H9 (cell line): ENCODE measurements at regions not wholly inside any gene's neighbourhood (a gene's known extent, or its start where the extent isn't known, plus 50 kb on each side); places are given as distances from the start of the nearest gene placed in this dataset.
A peak's percentile ranks its signal among the peaks of the same experiment; 100 is the strongest.

Experiments
- DNase-seq: peaks from one replicate; pipeline ENCODE4 v3.0.0-alpha.2; 2017
- H2AFZ ChIP-seq: one replicate; pipeline ENCODE4 v1.6.1; 2013; ENCODE audit warnings: mild to moderate bottlenecking, low read length, control low read depth, moderate library complexity
- H2AK5ac ChIP-seq: 2 replicates; pipeline ENCODE4 v1.6.1; 2013; ENCODE audit warnings: low read length, control low read depth, mixed read lengths; ENCODE audit not compliant: insufficient read length
- H2BK120ac ChIP-seq: one replicate; pipeline ENCODE4 v1.6.1; 2013; ENCODE audit warnings: low read depth, mild to moderate bottlenecking, low read length, control low read depth, inconsistent platforms; ENCODE audit not compliant: poor library complexity, severe bottlenecking
- H2BK12ac ChIP-seq: 2 replicates; pipeline ENCODE4 v1.6.1; 2013; ENCODE audit warnings: low read length, control low read depth, mixed read lengths, low read depth; ENCODE audit not compliant: insufficient read length
- H2BK15ac ChIP-seq: 2 replicates; pipeline ENCODE4 v1.6.1; 2013; ENCODE audit warnings: low read depth, low read length, control low read depth
- H2BK20ac ChIP-seq: one replicate; pipeline ENCODE4 v1.6.1; 2013; ENCODE audit warnings: low read depth, mild to moderate bottlenecking, low read length, control low read depth, inconsistent platforms; ENCODE audit not compliant: poor library complexity, severe bottlenecking
- H2BK5ac ChIP-seq: 2 replicates; pipeline ENCODE4 v1.6.1; 2013; ENCODE audit warnings: low read length, control low read depth, mixed read lengths; ENCODE audit not compliant: insufficient read length
- H3K14ac ChIP-seq: 2 replicates; pipeline ENCODE4 v1.6.1; 2013; ENCODE audit warnings: low read length, control low read depth; ENCODE audit not compliant: insufficient read depth
- H3K18ac ChIP-seq: 2 replicates; pipeline ENCODE4 v1.6.1; 2013; ENCODE audit warnings: low read depth, mild to moderate bottlenecking, mixed read lengths, low read length, control low read depth; ENCODE audit not compliant: insufficient read length
- H3K23ac ChIP-seq: 2 replicates; pipeline ENCODE4 v1.6.1; 2013; ENCODE audit warnings: low read length, control low read depth, mixed read lengths, low read depth; ENCODE audit not compliant: insufficient read length
- H3K23me2 ChIP-seq: 2 replicates; pipeline ENCODE4 v1.6.1; 2013; ENCODE audit warnings: low read depth, mild to moderate bottlenecking, mixed read lengths, low read length, control low read depth; ENCODE audit not compliant: insufficient read length, poor library complexity, severe bottlenecking
- H3K27ac ChIP-seq: 2 replicates; pipeline ENCODE4 v1.5.1; 2013; ENCODE audit warnings: low read length, control low read depth, mixed read lengths, low read depth; ENCODE audit not compliant: insufficient read length
- H3K27me3 ChIP-seq: 2 replicates; pipeline ENCODE4 v1.6.1; 2013; ENCODE audit warnings: low read length, control low read depth, inconsistent platforms; ENCODE audit not compliant: insufficient read depth
- H3K4ac ChIP-seq: 2 replicates; pipeline ENCODE4 v1.6.1; 2013; ENCODE audit warnings: low read depth, mild to moderate bottlenecking, control low read depth, inconsistent platforms, low read length, moderate library complexity
- H3K4me1 ChIP-seq: 2 replicates; pipeline ENCODE4 v1.6.1; 2013; ENCODE audit warnings: low read length, control low read depth, inconsistent platforms; ENCODE audit not compliant: insufficient read depth
- H3K4me2 ChIP-seq: 2 replicates; pipeline ENCODE4 v1.6.1; 2013; ENCODE audit warnings: low read length, control low read depth, mixed read lengths; ENCODE audit not compliant: insufficient read length, insufficient read depth
- H3K56ac ChIP-seq: 2 replicates; pipeline ENCODE4 v1.6.1; 2013; ENCODE audit warnings: low read depth, mild to moderate bottlenecking, mixed read lengths, low read length, control low read depth; ENCODE audit not compliant: insufficient read length
- H3K79me1 ChIP-seq: 2 replicates; pipeline ENCODE4 v1.6.1; 2013; ENCODE audit warnings: low read depth, mild to moderate bottlenecking, moderate library complexity, low read length, control low read depth, inconsistent platforms; ENCODE audit not compliant: insufficient read depth, poor library complexity, severe bottlenecking
- H3K79me2 ChIP-seq: 2 replicates; pipeline ENCODE4 v1.6.1; 2013; ENCODE audit warnings: low read length, control low read depth, inconsistent platforms; ENCODE audit not compliant: insufficient read depth
- H3K9ac ChIP-seq: 2 replicates; pipeline ENCODE4 v1.6.1; 2013; ENCODE audit warnings: low read length, control low read depth, mixed read lengths; ENCODE audit not compliant: insufficient read length; ENCODE audit errors: extremely low read depth
- H3K9me3 ChIP-seq: one replicate; pipeline ENCODE4 v1.6.1; 2013; ENCODE audit warnings: low read depth, low read length, inconsistent platforms; ENCODE audit not compliant: control insufficient read depth
- H3T11ph ChIP-seq: one replicate; pipeline ENCODE4 v1.6.1; 2013; ENCODE audit warnings: mild to moderate bottlenecking, low read length, control low read depth, inconsistent platforms
- H4K20me1 ChIP-seq: one replicate; pipeline ENCODE4 v1.6.1; 2013; ENCODE audit not compliant: control insufficient read depth, insufficient read length, insufficient read depth
- H4K5ac ChIP-seq: 2 replicates; pipeline ENCODE4 v1.6.1; 2013; ENCODE audit warnings: low read depth, mild to moderate bottlenecking, mixed read lengths, low read length, control low read depth; ENCODE audit not compliant: insufficient read length
- H4K8ac ChIP-seq: replicated peaks from 2 replicates; pipeline ENCODE4 v1.6.1; 2013; ENCODE audit warnings: low read length, control low read depth, mixed read lengths, low read depth; ENCODE audit not compliant: insufficient read length
- H4K91ac ChIP-seq: 2 replicates; pipeline ENCODE4 v1.6.1; 2013; ENCODE audit warnings: low read depth, mild to moderate bottlenecking, moderate library complexity, mixed read lengths, low read length, control low read depth; ENCODE audit not compliant: insufficient read length
- H3K27ac Mint-ChIP-seq, 3 experiments: 2 replicates in 2 of 3; 3 replicates in 1 of 3; pipeline ENCODE4 v1.8.0; 2020 to 2021; ENCODE audit warnings: mixed read lengths in 3 of 3, mild to moderate bottlenecking in 1 of 3, moderate library complexity in 1 of 3
- H3K27me3 Mint-ChIP-seq: 2 replicates; pipeline ENCODE4 v1.8.0; 2021; ENCODE audit warnings: low read depth, mild to moderate bottlenecking, moderate library complexity, mixed read lengths
- H3K36me3 Mint-ChIP-seq, 3 experiments: 2 replicates in 2 of 3; 3 replicates in 1 of 3; pipeline ENCODE4 v1.8.0; 2020 to 2021; ENCODE audit warnings: low read depth in 3 of 3, mixed read lengths in 3 of 3; ENCODE audit not compliant: insufficient read depth in 1 of 3
- H3K4me1 Mint-ChIP-seq, 2 experiments: 2 replicates each; pipeline ENCODE4 v1.8.0; 2020; ENCODE audit warnings: mixed read lengths in 2 of 2
- H3K4me3 Mint-ChIP-seq, 2 experiments: 2 replicates in 1 of 2; 3 replicates in 1 of 2; pipeline ENCODE4 v1.8.0; 2020 to 2021; ENCODE audit warnings: mild to moderate bottlenecking in 2 of 2, mixed read lengths in 2 of 2, moderate library complexity in 1 of 2
- H3K9me3 Mint-ChIP-seq, 2 experiments: 2 replicates in 1 of 2; 3 replicates in 1 of 2; pipeline ENCODE4 v1.8.0; 2020; ENCODE audit warnings: mild to moderate bottlenecking in 2 of 2, mixed read lengths in 2 of 2, moderate library complexity in 1 of 2
- CTCF ChIP-seq: fragments of 200-600 bp; sonication (generic); conservative IDR thresholded peaks from 3 replicates; pipeline ENCODE4 v1.8.0; 2021; ENCODE audit warnings: antibody characterized with exemption, mild to moderate bottlenecking
- WGBS: extraction: QIAGEN DNeasy Blood & Tissue Kit; methylation state at CpG from one replicate; pipeline ENCODE4 v1.1.7; 2013; ENCODE audit warnings: missing lambda C conversion rate, low lambda C conversion rate, mixed read lengths; ENCODE audit not compliant: insufficient read length; ENCODE audit errors: extremely low coverage; 5-methylcytosine and 5-hydroxymethylcytosine counted together

- H3T11ph ChIP-seq: no peak overlapping the region
- no peak overlapping the region for H3K4ac ChIP-seq
- H3K4me3 Mint-ChIP-seq: no peak overlapping the region
- peaks cover 12 to 33% of the 10 kb centered on the region in 2 experiments; a peak in 3 of 4 replicates for H3K4me1 Mint-ChIP-seq
- no peaks in the 10 kb centered on the region for H3K27me3 Mint-ChIP-seq
- no peak overlapping the region for H3K4me2 ChIP-seq
- no peak overlapping the region for H2AFZ ChIP-seq
- no peak overlapping the region for H4K5ac ChIP-seq
- no peaks in the 10 kb centered on the region for H3K36me3 Mint-ChIP-seq
- no peak overlapping the region for H2BK120ac ChIP-seq
- H3K18ac ChIP-seq: no peak overlapping the region
- no peak overlapping the region for H2AK5ac ChIP-seq
- H3K27me3 ChIP-seq: no peaks in the 10 kb centered on the region
- no peak overlapping the region for H2BK12ac ChIP-seq
- H3K23me2 ChIP-seq: no peaks in the 10 kb centered on the region
- H3K27ac Mint-ChIP-seq: peak overlapping the region in 2 of 3 experiments; percentile 59 to 64; a peak in 2 of 7 replicates
- no peak overlapping the region for H3K9ac ChIP-seq
- no peak overlapping the region for H3K27ac ChIP-seq
- WGBS: no CpG with 5 or more reads among the region's 22 CpGs
- TF ChIP-seq CTCF: no peak
- H3K23ac ChIP-seq: no peak overlapping the region
- no peaks in the 10 kb centered on the region for H3K79me1 ChIP-seq
- no peaks in the 10 kb centered on the region for H4K20me1 ChIP-seq
- H3K14ac ChIP-seq: no peak overlapping the region; the same call in 1 of the 2 replicates
- H3K9me3 Mint-ChIP-seq: no peaks in the 10 kb centered on the region
- no peak overlapping the region for H4K8ac ChIP-seq
- H3K56ac ChIP-seq: no peak overlapping the region
- H2BK20ac ChIP-seq: no peak overlapping the region
- H2BK15ac ChIP-seq: no peak overlapping the region
- no peaks in the 10 kb centered on the region for H3K79me2 ChIP-seq
- no peak overlapping the region for H2BK5ac ChIP-seq
- no peaks in the 10 kb centered on the region for H3K9me3 ChIP-seq
- DNase-seq: no peak
- no peak overlapping the region for H4K91ac ChIP-seq
- H3K4me1 ChIP-seq: no peaks in the 10 kb centered on the region
Measured at GRCh38 chr3:13231781-13232666, 158.8 kb upstream of the IQSEC1 start.
